ENCODE measurements at regions not wholly inside any gene's neighbourhood (a gene's known extent, or its start where the extent isn't known, plus 50 kb on each side); places are given as distances from the start of the nearest gene placed in this dataset.

GRCh38 chr1:5598824-5599395 lies 393.3 kb downstream of the NPHP4 start:
- peak; percentile 35 for DNase-seq (ENCODE audit: low spot score)

GRCh38 chr1:5597991-5598823 lies 394.0 kb downstream of the NPHP4 start:
- peak; percentile 70 for DNase-seq (ENCODE audit: low spot score)

DNA sequence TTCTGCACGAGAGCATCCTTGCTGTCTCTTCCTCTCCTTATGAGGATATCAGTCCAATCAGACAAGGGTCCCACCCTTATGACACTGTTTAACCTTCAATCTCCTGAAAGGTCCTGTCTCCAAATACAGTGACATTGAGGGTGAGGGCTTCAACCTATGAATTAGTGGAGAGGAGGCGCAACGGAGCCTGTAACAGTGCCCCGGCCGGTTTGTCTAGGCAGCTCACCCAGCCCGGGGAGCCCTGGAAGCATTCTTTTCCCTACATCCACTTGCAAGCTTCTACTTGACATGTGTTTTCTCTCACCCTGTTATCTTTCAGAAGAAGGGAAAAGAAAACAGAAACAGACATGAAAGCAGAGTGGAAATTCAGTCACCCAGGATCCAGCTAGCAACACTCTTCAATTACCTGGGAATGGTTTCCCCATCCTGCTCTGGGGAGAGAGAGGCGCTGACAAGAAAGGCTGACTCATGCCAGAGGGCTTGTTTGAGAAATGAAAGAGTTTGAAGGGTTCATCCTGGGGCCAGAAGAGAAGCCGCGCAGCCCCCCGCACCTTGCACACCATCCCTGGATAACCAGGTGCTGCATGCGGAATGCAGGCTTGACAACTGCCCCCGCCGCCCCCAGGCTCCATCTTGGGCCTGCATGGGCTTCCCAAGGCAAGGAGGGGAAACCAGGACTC lies 394.9 kb downstream of the NPHP4 start:
- peak; percentile 69 for DNase-seq (ENCODE audit: low spot score)

DNA sequence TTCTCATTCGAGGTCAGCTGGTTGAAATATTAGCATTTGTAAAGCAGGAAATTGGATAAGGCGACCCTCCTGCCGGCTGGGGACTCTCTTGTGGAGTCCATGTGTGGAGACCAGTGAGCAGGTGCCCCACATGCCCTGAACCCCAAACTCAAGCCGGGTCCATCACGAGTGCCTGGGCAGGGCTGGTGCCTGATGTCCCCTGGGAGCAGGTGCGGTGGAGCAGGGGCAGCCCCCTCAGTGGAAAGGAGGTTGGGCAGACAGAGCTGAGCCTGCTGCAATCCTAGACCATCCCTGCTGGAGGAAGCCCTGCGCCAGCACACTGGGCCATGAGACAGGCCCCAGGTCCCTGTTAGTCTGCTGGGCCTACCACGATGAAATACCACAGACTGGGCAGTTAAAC lies 395.6 kb downstream of the NPHP4 start:
- peak; percentile 40 for DNase-seq (ENCODE audit: low spot score)

- DNase-seq (ENCODE audit: low spot score), result peak; percentile 27
Measured at GRCh38 chr1:5595531-5596170, 396.6 kb downstream of the NPHP4 start.

DNA sequence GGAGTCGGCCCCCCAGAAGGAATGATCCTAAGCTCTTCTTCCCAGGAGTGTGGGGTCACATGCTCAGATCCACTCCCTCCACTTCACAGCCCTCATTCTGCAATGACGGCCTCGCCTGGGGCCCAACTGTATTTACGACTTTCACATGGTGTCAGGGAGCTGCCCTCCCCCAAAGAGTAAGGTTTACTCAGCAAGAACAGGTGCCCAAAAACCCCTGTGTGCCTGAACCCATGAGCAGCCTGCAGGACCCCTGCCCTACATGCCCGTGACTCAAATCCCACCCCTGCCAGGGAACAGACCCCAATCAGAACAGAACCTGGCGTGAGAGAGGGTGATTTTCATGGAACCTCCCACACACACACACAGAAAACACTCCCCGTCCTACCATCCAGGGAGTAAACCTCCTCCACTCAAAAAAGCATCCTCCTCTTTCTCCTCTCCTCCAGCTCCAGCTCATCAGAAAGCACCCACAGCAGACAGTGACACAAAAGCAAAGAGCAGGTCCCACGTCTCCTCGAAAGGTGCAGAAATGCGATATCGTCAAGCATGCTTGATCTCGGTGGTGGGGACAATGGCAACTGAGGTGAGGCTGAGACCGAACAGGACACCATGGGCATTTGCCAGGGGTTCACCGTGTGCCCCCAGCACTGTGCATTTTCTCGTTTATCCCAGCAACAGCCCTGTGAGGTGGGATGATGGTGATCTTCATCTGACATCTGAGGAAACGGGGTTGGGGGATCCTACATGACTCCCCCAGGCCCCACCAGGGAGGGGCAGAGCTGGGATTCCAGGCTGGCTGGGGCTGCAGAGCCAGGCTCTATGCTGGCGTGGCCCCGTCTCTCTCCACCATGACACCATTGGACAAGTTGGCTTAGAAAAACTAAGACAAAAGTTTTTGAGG lies 397.9 kb downstream of the NPHP4 start:
- DNase-seq (ENCODE audit: low spot score), result no peak

DNA sequence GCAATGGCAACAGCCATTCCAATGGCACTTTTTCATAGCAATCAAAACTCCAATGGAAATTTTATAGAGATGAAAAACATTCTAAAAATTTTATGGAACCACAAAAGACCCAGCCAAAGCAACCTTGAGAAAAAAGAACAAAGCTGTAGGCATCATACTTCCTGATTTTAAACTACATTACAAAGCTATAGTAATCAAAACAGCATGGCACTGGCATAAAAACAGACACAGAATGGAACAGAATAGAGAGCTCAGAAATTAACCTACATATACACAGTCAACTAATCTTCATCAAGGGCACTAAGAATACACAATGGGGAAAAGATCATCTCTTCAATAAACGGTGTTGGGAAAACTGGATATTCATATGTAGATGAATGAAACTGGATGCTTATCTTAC lies 401.5 kb downstream of the NPHP4 start:
- no peak for DNase-seq (ENCODE audit: low spot score)

DNA sequence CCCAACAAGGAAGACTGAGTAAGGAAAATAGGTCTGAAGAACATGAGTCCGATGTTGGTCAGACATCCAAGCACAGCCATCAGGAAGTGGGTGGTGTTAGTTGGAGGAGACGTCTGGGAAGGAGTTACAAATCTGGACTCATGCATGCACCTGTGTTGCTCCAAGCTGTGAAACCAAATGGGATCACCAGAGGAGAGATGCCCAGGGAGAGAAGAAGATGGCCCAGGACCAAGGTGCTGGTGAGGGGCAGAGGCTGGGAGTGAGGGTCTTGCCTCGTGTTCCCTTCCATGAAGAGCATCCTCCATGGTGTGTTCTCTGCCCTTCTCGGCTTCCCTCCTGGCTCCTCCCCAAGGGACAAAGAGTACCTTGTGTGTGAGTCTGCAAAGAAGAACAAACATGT lies 405.6 kb downstream of the NPHP4 start:
- DNase-seq (ENCODE audit: low spot score), result no peak

- DNase-seq (ENCODE audit: low spot score), result no peak
Measured at GRCh38 chr1:5585256-5585655, 407.0 kb downstream of the NPHP4 start.

DNA sequence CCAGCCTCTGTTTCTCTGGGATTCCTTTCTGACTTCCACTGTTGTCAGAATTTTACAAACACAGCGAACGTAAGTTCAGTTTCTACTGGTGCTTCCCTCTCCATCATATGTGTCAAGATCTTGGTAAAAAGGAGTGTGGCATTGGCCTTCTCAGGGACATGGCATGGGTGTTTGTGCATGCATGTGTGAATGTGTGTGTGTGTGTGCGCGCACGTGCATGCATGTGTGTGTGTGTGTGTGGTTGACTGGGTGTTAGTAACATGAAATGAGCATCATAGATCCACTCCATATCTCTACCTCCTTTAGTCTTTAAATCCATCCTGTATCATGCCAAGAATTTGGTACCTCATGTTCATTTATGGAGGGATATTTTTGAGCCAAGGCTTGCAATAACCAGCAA lies 411.3 kb downstream of the NPHP4 start:
- no peak for DNase-seq (ENCODE audit: low spot score)

DNA sequence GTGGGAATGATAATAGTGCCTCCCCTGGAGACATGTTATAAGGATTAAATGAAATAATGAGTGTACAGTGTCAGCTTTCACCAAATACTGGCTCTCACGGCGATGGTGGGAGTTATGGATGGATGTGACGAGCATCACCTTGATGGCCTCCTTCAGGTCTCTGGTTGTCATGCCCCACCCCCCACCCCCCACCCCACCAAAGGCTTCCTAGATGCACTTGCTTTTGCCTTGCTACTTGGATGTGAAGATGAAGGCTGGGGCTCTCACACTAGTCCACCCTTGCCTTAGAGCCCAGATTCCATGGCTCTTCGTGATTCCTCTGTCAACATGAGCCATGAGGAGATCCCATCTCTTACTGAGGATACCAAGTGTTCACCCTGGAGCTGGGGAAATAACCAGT lies 412.3 kb downstream of the NPHP4 start:
- DNase-seq (ENCODE audit: low spot score), result no peak

DNA sequence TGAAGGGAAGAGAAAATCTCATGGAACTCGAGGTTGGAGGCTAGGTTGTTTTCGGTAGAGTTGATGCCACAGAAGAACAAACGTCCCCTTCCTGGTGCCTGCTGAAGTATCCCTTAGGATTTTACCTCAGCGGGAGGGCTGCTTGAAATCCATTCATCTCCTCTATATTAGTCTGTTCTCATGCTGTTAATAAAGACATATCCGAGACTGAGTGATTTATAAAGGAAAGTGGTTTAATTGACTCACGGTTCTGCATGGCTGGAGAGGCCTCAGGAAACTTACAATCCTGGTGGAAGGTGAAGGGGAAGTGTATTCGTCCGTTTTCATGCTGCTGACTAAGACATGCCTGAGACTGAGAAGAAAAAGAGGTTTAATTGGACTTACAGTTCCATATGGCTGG lies 413.5 kb downstream of the NPHP4 start:
- DNase-seq (ENCODE audit: low spot score), result no peak

GRCh38 chr1:5577255-5578040 lies 414.8 kb downstream of the NPHP4 start:
- no peak for DNase-seq (ENCODE audit: low spot score)

- peak; percentile 3 for DNase-seq (ENCODE audit: low spot score)
Measured at GRCh38 chr1:5576673-5577065, 415.6 kb downstream of the NPHP4 start.

DNA sequence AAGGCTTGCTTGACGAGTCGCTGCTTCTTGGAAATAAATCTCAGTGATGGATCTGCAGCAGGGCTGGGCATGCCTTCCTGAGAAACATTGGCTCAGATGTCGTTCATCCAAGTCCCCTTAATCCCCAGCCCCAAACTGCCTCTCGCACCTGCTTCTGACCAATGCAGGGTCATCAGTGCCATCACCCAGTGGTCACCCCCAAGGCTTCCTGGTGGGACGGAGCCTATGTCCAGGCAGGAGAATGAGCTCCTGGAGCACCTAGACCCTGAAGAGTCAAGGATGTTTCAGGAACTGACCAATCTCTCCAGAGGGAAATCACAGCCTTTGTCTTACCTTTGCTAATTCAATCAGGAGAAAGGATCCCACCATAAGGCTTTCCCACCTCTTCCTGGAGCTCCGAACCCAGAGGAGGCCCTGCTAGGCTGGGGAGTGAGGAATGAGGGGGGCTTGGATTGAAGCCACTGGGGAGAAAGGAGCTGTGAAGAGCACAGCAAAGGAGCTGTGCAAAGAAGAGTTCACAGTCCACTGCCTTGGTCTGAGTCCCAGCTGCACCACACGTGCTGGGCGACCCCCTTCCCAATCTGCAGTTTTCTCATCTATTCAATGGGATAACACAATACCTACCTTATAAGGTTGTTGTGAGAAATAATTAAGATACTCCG lies 416.1 kb downstream of the NPHP4 start:
- peak; percentile 25 for DNase-seq (ENCODE audit: low spot score)

GRCh38 chr1:5575396-5575940 lies 416.8 kb downstream of the NPHP4 start:
- DNase-seq (ENCODE audit: low spot score), result no peak

- DNase-seq (ENCODE audit: low spot score), result no peak
Measured at GRCh38 chr1:5574641-5575040, 417.6 kb downstream of the NPHP4 start.

GRCh38 chr1:5572794-5573193 lies 419.4 kb downstream of the NPHP4 start:
- DNase-seq (ENCODE audit: low spot score), result no peak

GRCh38 chr1:5571861-5572401 lies 420.3 kb downstream of the NPHP4 start:
- no peak for DNase-seq (ENCODE audit: low spot score)

GRCh38 chr1:5571438-5571837 lies 420.8 kb downstream of the NPHP4 start:
- DNase-seq (ENCODE audit: low spot score), result no peak

Data from ureter (tissue), 1 donor.